HEK293 (cell line): ENCODE measurements at regions not wholly inside any gene's neighbourhood (a gene's known extent, or its start where the extent isn't known, plus 50 kb on each side); places are given as distances from the start of the nearest gene placed in this dataset.

ENCODE experiments used
- CTCF ChIA-PET: fragments of 350-600 bp; formaldehyde crosslinking; extraction: SDS; loops from one replicate; lab custom pipeline; 2021; ENCODE audit warnings: antibody characterized with exemption; lab: Yijun Ruan, JAX
- POLR2A ChIA-PET: fragments of 300-600 bp; formaldehyde crosslinking; extraction: SDS; loops from one replicate; lab custom pipeline; 2020; ENCODE audit warnings: antibody characterized with exemption, inconsistent platforms; lab: Yijun Ruan, JAX
- H3K27ac ChIP-seq: fragments of 200-500 bp; sonication (Bioruptor generic); 2 replicates; pipeline ENCODE4 v1.5.1; 2014; ENCODE audit warnings: low read depth, low read length, control low read depth, inconsistent platforms; ENCODE audit errors: extremely low read depth
- H3K36me3 ChIP-seq, 2 experiments: fragments of 200-500 bp in 1 of 2; sonication (Bioruptor generic) in 1 of 2; 1 replicate in 1 of 2; 2 replicates in 1 of 2; pipeline ENCODE4 v1.5.1; 2014 to 2017; ENCODE audit warnings: inconsistent platforms in 2 of 2, low read length in 2 of 2; ENCODE audit not compliant: control insufficient read depth in 2 of 2, insufficient read depth in 1 of 2
- H3K4me1 ChIP-seq: fragments of 200-500 bp; sonication (Bioruptor generic); 2 replicates; pipeline ENCODE4 v1.5.1; 2014; ENCODE audit warnings: mild to moderate bottlenecking, low read length, inconsistent platforms; ENCODE audit not compliant: control insufficient read depth, insufficient read depth
- H3K4me3 ChIP-seq: 2 replicates; pipeline ENCODE4 v1.5.1; 2011; ENCODE audit warnings: low read depth, mild to moderate bottlenecking, control low read depth, low read length, moderate library complexity
- H3K9me3 ChIP-seq: fragments of 200-500 bp; sonication (Bioruptor generic); 2 replicates; pipeline ENCODE4 v1.5.1; 2014; ENCODE audit warnings: low read depth, low read length, inconsistent platforms; ENCODE audit not compliant: control insufficient read depth, insufficient read depth
- GFI1B ChIP-seq: fragments of 450-650 bp; formaldehyde crosslinking; IDR thresholded peaks from 2 replicates; pipeline ENCODE4 v1.5.1; 2016; ENCODE audit warnings: missing biosample characterization, missing genetic modification characterization
- YY1 ChIP-seq: fragments of 450-650 bp; formaldehyde crosslinking; IDR thresholded peaks from 2 replicates; pipeline ENCODE4 v1.5.1; 2018; ENCODE audit warnings: missing biosample characterization, missing genetic modification characterization
- ZFHX2 ChIP-seq: fragments of 450-650 bp; formaldehyde crosslinking; conservative IDR thresholded peaks from 2 replicates; pipeline ENCODE4 v1.5.1; 2016; ENCODE audit warnings: missing biosample characterization, missing genetic modification characterization
- ZFP3 ChIP-seq: fragments of 450-650 bp; formaldehyde crosslinking; IDR thresholded peaks from 2 replicates; pipeline ENCODE4 v1.5.1; 2016; ENCODE audit warnings: low read depth, missing biosample characterization, missing genetic modification characterization
- ZFP69B ChIP-seq: fragments of 450-650 bp; formaldehyde crosslinking; IDR thresholded peaks from 2 replicates; pipeline ENCODE4 v1.5.1; 2016; ENCODE audit warnings: missing biosample characterization, missing genetic modification characterization
- ZNF10 ChIP-seq: fragments of 450-650 bp; formaldehyde crosslinking; IDR thresholded peaks from 2 replicates; pipeline ENCODE4 v1.5.1; 2017; ENCODE audit warnings: missing biosample characterization, missing genetic modification characterization
- ZNF248 ChIP-seq: fragments of 450-650 bp; formaldehyde crosslinking; IDR thresholded peaks from 2 replicates; pipeline ENCODE4 v1.5.1; 2017; ENCODE audit warnings: missing biosample characterization, missing genetic modification characterization
- ZNF302 ChIP-seq: fragments of 450-650 bp; formaldehyde crosslinking; IDR thresholded peaks from 2 replicates; pipeline ENCODE4 v1.5.1; 2016; ENCODE audit warnings: missing biosample characterization, missing genetic modification characterization, low read depth
- ZNF341 ChIP-seq: fragments of 450-650 bp; formaldehyde crosslinking; IDR thresholded peaks from 2 replicates; pipeline ENCODE4; 2016; ENCODE audit warnings: low read depth, missing biosample characterization, missing genetic modification characterization
- ZNF501 ChIP-seq: fragments of 450-650 bp; formaldehyde crosslinking; IDR thresholded peaks from 2 replicates; pipeline ENCODE4 v1.5.1; 2016; ENCODE audit warnings: missing biosample characterization, missing genetic modification characterization
- ZNF521 ChIP-seq: fragments of 450-650 bp; formaldehyde crosslinking; IDR thresholded peaks from 2 replicates; pipeline ENCODE4 v1.5.1; 2017; ENCODE audit warnings: missing biosample characterization, mild to moderate bottlenecking, missing genetic modification characterization
- ZNF548 ChIP-seq: fragments of 450-650 bp; formaldehyde crosslinking; IDR thresholded peaks from 2 replicates; pipeline ENCODE4 v1.5.1; 2016; ENCODE audit warnings: missing biosample characterization, missing genetic modification characterization
- ZNF600 ChIP-seq: fragments of 450-650 bp; formaldehyde crosslinking; IDR thresholded peaks from 2 replicates; pipeline ENCODE4 v1.5.1; 2016; ENCODE audit warnings: missing biosample characterization, missing genetic modification characterization
- ZNF747 ChIP-seq: fragments of 450-650 bp; formaldehyde crosslinking; IDR thresholded peaks from 2 replicates; pipeline ENCODE4 v1.5.1; 2016; ENCODE audit warnings: missing biosample characterization, missing genetic modification characterization
- TF ChIP-seq, protein P1 (sequence below): fragments of 450-650 bp; formaldehyde crosslinking; conservative IDR thresholded peaks from 2 replicates; pipeline ENCODE4 v1.5.1; 2016; ENCODE audit warnings: low read depth, missing biosample characterization, missing genetic modification characterization
- TF ChIP-seq, protein P2 (sequence below): fragments of 450-650 bp; formaldehyde crosslinking; IDR thresholded peaks from 2 replicates; pipeline ENCODE4 v1.5.1; 2016; ENCODE audit warnings: missing biosample characterization, missing genetic modification characterization
- TF ChIP-seq, protein P3 (sequence below): fragments of 450-650 bp; formaldehyde crosslinking; IDR thresholded peaks from 2 replicates; pipeline ENCODE4 v1.5.1; 2016; ENCODE audit warnings: missing biosample characterization, missing genetic modification characterization, borderline replicate concordance

DNA sequence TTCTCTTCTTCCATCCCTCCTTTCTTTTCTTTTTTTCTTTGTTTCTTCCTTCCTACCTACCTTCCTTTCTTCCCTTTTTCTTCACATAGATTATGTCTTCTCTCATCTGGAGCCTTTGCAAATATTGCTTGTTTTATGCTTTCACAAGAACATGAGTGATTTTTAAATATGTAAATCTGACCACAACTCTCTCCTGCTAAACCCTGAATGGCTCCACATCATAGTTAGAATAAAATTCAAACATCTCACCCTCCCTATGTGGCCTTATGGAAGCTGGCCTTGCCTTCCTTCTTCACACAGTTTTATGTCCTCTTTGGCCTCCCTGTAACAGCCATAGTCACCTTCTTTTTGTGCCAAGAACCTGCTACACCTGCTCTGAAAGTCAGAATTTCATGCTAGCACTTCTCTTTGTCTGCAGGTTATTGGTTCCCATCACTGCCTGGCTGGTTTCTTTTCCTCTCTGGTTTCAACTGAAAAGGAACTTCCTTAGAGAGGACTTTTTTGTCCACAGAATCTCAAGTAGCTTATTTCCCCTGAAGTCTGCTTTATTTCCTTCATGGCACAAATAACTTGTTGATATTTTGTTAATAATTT lies 114.3 kb upstream of the TNC start:
- H3K4me1 ChIP-seq = no peaks in the 10 kb centered on the region
- ChIA-PET CTCF (interaction anchor here (0.6 to 1.4 kb wide), 4 partner anchors 34 to 292 kb away, joined by 3 to 4 read pairs (median 3); no protein-coding TSS in a partner anchor), POLR2A (interaction anchor here (1.4 kb wide), 1 partner anchor 17 kb away, joined by 3 read pairs; no protein-coding TSS in a partner anchor)
- no peak for TF ChIP-seq ZFP3 (tag by site-specific recombination)
- no peak for TF ChIP-seq ZNF10 (tag by site-specific recombination)
- TF ChIP-seq ZNF302 = no peak
- no peak for TF ChIP-seq ZNF501 (tag by site-specific recombination)
- TF ChIP-seq, protein P1, sequence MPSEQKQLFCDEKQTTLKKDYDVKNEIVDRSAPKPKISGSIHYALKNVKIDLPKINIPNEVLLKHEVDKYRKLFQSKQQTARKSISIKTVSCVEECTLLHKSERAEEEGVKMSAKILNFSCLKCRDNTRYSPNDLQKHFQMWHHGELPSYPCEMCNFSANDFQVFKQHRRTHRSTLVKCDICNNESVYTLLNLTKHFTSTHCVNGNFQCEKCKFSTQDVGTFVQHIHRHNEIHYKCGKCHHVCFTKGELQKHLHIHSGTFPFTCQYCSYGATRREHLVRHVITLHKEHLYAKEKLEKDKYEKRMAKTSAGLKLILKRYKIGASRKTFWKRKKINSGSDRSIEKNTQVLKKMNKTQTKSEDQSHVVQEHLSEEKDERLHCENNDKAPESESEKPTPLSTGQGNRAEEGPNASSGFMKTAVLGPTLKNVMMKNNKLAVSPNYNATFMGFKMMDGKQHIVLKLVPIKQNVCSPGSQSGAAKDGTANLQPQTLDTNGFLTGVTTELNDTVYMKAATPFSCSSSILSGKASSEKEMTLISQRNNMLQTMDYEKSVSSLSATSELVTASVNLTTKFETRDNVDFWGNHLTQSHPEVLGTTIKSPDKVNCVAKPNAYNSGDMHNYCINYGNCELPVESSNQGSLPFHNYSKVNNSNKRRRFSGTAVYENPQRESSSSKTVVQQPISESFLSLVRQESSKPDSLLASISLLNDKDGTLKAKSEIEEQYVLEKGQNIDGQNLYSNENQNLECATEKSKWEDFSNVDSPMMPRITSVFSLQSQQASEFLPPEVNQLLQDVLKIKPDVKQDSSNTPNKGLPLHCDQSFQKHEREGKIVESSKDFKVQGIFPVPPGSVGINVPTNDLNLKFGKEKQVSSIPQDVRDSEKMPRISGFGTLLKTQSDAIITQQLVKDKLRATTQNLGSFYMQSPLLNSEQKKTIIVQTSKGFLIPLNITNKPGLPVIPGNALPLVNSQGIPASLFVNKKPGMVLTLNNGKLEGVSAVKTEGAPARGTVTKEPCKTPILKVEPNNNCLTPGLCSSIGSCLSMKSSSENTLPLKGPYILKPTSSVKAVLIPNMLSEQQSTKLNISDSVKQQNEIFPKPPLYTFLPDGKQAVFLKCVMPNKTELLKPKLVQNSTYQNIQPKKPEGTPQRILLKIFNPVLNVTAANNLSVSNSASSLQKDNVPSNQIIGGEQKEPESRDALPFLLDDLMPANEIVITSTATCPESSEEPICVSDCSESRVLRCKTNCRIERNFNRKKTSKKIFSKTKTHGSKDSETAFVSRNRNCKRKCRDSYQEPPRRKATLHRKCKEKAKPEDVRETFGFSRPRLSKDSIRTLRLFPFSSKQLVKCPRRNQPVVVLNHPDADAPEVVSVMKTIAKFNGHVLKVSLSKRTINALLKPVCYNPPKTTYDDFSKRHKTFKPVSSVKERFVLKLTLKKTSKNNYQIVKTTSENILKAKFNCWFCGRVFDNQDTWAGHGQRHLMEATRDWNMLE (tag by site-specific recombination) = no peak
- TF ChIP-seq ZFHX2 (tag by site-specific recombination) = no peak
- TF ChIP-seq ZNF600 = no peak
- TF ChIP-seq YY1 = no peak
- TF ChIP-seq ZNF521 (tag by site-specific recombination) = no peak
- TF ChIP-seq ZFP69B (tag by site-specific recombination) = no peak
- TF ChIP-seq, protein P2, sequence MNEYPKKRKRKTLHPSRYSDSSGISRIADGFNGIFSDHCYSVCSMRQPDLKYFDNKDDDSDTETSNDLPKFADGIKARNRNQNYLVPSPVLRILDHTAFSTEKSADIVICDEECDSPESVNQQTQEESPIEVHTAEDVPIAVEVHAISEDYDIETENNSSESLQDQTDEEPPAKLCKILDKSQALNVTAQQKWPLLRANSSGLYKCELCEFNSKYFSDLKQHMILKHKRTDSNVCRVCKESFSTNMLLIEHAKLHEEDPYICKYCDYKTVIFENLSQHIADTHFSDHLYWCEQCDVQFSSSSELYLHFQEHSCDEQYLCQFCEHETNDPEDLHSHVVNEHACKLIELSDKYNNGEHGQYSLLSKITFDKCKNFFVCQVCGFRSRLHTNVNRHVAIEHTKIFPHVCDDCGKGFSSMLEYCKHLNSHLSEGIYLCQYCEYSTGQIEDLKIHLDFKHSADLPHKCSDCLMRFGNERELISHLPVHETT (tag by site-specific recombination) = no peak
- TF ChIP-seq GFI1B = no peak
- TF ChIP-seq ZNF341 = no peak
- TF ChIP-seq, protein P3, sequence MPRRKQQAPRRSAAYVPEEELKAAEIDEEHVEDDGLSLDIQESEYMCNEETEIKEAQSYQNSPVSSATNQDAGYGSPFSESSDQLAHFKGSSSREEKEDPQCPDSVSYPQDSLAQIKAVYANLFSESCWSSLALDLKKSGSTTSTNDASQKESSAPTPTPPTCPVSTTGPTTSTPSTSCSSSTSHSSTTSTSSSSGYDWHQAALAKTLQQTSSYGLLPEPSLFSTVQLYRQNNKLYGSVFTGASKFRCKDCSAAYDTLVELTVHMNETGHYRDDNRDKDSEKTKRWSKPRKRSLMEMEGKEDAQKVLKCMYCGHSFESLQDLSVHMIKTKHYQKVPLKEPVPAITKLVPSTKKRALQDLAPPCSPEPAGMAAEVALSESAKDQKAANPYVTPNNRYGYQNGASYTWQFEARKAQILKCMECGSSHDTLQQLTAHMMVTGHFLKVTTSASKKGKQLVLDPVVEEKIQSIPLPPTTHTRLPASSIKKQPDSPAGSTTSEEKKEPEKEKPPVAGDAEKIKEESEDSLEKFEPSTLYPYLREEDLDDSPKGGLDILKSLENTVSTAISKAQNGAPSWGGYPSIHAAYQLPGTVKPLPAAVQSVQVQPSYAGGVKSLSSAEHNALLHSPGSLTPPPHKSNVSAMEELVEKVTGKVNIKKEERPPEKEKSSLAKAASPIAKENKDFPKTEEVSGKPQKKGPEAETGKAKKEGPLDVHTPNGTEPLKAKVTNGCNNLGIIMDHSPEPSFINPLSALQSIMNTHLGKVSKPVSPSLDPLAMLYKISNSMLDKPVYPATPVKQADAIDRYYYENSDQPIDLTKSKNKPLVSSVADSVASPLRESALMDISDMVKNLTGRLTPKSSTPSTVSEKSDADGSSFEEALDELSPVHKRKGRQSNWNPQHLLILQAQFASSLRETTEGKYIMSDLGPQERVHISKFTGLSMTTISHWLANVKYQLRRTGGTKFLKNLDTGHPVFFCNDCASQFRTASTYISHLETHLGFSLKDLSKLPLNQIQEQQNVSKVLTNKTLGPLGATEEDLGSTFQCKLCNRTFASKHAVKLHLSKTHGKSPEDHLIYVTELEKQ (tag by site-specific recombination) = no peak
- TF ChIP-seq ZNF548 = no peak
- TF ChIP-seq ZNF747 (tag by site-specific recombination) = no peak
- TF ChIP-seq ZNF248 = no peak
- H3K36me3 ChIP-seq = no peaks in the 10 kb centered on the region
- no peak overlapping the region for H3K4me3 ChIP-seq
- H3K9me3 ChIP-seq = no peaks in the 10 kb centered on the region
- no peak overlapping the region for H3K27ac ChIP-seq
